ENCODE measurements at regions not wholly inside any gene's neighbourhood (a gene's known extent, or its start where the extent isn't known, plus 50 kb on each side); places are given as distances from the start of the nearest gene placed in this dataset.

DNA sequence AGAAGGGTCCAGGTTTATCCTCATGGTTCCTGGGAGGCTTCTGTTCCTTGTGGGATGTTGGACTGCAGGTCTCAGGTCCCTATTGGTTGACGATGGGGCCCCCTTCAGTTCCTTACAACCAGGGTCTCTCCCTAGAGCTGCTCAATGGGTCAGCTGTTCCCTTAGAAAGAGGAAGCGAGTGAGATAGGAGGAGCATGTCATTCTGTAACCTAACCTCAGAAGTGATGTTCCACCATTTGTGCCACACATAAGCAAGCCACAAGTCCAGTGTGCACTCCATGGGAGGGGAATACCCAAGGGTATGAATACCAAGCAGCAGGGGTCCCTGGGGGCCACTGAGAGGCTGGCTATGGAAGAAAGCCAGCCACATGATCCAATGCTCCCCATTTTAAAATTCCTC, 192.7 kb downstream of the GATA3 start:
- Histone ChIP-seq H4K20me1 (ENCODE audit: insufficient read depth) (no peaks in the 10 kb centered on the region), H3K27ac (ENCODE audit: low read depth, low read length) (no peak overlapping the region), H3K9me2 (ENCODE audit: insufficient read depth) (no peaks in the 10 kb centered on the region), H3K27me3 (ENCODE audit: insufficient read depth, low read length) (no peaks in the 10 kb centered on the region; the same call in 1 of the 2 replicates), H3K4me2 (ENCODE audit: low read length) (no peak overlapping the region), H3K4me1 (ENCODE audit: control insufficient read depth in 1 of 2, insufficient read depth in 2 of 2, low read length in 2 of 2) (no peaks in the 10 kb centered on the region), H3K9me3 (ENCODE audit: control insufficient read depth in 1 of 2, insufficient read depth in 1 of 2, low read depth in 1 of 2, low read length in 2 of 2) (no peaks in the 10 kb centered on the region), H3K36me3 (ENCODE audit: control insufficient read depth in 1 of 2, insufficient read depth in 2 of 2, low read length in 2 of 2) (no peaks in the 10 kb centered on the region), H2AFZ (ENCODE audit: low read depth, low read length, poor library complexity, severe bottlenecking) (no peak overlapping the region), H3K79me2 (ENCODE audit: insufficient read depth, low read length) (no peaks in the 10 kb centered on the region), H3K9ac (ENCODE audit: low read length) (no peak overlapping the region), H3K4me3 (replicated peaks in 1 of 2; ENCODE audit: low read depth in 1 of 2, low read length in 2 of 2) (no peak overlapping the region)
- RAD21 ChIA-PET (ENCODE audit: low non-redundant PET in 1 of 2, low total read pairs in 2 of 2, uncharacterized antibody in 2 of 2, unreplicated experiment in 2 of 2) = no interaction called here
- POLR2A ChIA-PET = no interaction called here
- TF ChIP-seq, protein P1, sequence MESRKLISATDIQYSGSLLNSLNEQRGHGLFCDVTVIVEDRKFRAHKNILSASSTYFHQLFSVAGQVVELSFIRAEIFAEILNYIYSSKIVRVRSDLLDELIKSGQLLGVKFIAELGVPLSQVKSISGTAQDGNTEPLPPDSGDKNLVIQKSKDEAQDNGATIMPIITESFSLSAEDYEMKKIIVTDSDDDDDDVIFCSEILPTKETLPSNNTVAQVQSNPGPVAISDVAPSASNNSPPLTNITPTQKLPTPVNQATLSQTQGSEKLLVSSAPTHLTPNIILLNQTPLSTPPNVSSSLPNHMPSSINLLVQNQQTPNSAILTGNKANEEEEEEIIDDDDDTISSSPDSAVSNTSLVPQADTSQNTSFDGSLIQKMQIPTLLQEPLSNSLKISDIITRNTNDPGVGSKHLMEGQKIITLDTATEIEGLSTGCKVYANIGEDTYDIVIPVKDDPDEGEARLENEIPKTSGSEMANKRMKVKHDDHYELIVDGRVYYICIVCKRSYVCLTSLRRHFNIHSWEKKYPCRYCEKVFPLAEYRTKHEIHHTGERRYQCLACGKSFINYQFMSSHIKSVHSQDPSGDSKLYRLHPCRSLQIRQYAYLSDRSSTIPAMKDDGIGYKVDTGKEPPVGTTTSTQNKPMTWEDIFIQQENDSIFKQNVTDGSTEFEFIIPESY (IDR thresholded peaks at IDR 0.05; ENCODE audit: extremely low read depth, insufficient replicate concordance, low read length) = no peak
- TF ChIP-seq SRF (IDR thresholded peaks at IDR 0.05; ENCODE audit: low read depth) (no peak), EZH2phosphoT487 (IDR thresholded peaks at IDR 0.05; ENCODE audit: borderline replicate concordance) (no peak), POLR2AphosphoS5 (IDR thresholded peaks at IDR 0.05; ENCODE audit: low read depth, low read length) (no peak), FOSL1 (IDR thresholded peaks at IDR 0.05; ENCODE audit: low read depth) (no peak), TCF7L2 (IDR thresholded peaks at IDR 0.05; ENCODE audit: borderline replicate concordance, extremely low read depth, insufficient read depth, insufficient read length) (no peak), YY1 (IDR thresholded peaks at IDR 0.05; ENCODE audit: extremely low read depth, insufficient replicate concordance, low read depth, low read length) (no peak)
- no TSS peak for BruUV-seq (replicated peaks)
- ATAC-seq (no peak), DNase-seq (ENCODE audit: low read depth, low spot score) (no peak)
- CTCF ChIA-PET = no interaction called here
- intact Hi-C loops (cut with micrococcal nuclease) = no loop called here

DNA sequence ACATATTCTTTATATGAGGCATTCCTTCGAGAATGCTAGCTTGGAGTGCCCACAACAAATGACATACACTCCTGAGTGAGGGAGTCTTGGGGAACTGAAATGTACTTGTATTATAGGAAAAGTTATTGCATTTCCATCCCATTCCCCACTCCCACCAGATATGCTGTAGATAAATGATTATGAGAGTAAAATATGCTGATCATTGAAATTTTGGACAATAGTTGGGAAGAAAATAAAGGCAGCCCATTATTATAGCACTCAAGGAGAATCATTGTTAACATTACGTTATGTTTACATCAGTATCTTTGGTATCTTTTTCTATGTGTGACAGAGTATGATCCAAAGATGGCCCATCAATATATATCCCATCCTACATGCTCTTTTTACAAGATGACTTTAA, 194.4 kb downstream of the GATA3 start:
- no peaks in the 10 kb centered on the region for H3K36me3 ChIP-seq (ENCODE audit: control insufficient read depth in 1 of 2, insufficient read depth in 2 of 2, low read length in 2 of 2)
- no peaks in the 10 kb centered on the region for H3K79me2 ChIP-seq (ENCODE audit: insufficient read depth, low read length)
- no peak overlapping the region for H2AFZ ChIP-seq (ENCODE audit: low read depth, low read length, poor library complexity, severe bottlenecking)
- ATAC-seq (no peak), DNase-seq (ENCODE audit: low read depth, low spot score) (no peak)
- H3K27me3 ChIP-seq (ENCODE audit: insufficient read depth, low read length) = no peaks in the 10 kb centered on the region; the same call in 1 of the 2 replicates
- ChIA-PET RAD21 (ENCODE audit: low non-redundant PET in 1 of 2, low total read pairs in 2 of 2, uncharacterized antibody in 2 of 2, unreplicated experiment in 2 of 2) (no interaction called here), POLR2A (no interaction called here), CTCF (no interaction called here)
- no peaks in the 10 kb centered on the region for H3K4me1 ChIP-seq (ENCODE audit: control insufficient read depth in 1 of 2, insufficient read depth in 2 of 2, low read length in 2 of 2)
- no peak overlapping the region for H3K27ac ChIP-seq (ENCODE audit: low read depth, low read length)
- no peak overlapping the region for H3K4me3 ChIP-seq (replicated peaks in 1 of 2; ENCODE audit: low read depth in 1 of 2, low read length in 2 of 2)
- no TSS peak for BruUV-seq (replicated peaks)
- H3K9me2 ChIP-seq (ENCODE audit: insufficient read depth) = no peaks in the 10 kb centered on the region
- H3K4me2 ChIP-seq (ENCODE audit: low read length) = no peak overlapping the region
- no peaks in the 10 kb centered on the region for H3K9me3 ChIP-seq (ENCODE audit: control insufficient read depth in 1 of 2, insufficient read depth in 1 of 2, low read depth in 1 of 2, low read length in 2 of 2)
- intact Hi-C loops (cut with micrococcal nuclease) = no loop called here
- H3K9ac ChIP-seq (ENCODE audit: low read length) = no peak overlapping the region
- H4K20me1 ChIP-seq (ENCODE audit: insufficient read depth) = no peaks in the 10 kb centered on the region
- TF ChIP-seq EZH2phosphoT487 (IDR thresholded peaks at IDR 0.05; ENCODE audit: borderline replicate concordance) = no peak
- TF ChIP-seq ZFX (IDR thresholded peaks at IDR 0.05) = no peak
- TF ChIP-seq, protein P2, sequence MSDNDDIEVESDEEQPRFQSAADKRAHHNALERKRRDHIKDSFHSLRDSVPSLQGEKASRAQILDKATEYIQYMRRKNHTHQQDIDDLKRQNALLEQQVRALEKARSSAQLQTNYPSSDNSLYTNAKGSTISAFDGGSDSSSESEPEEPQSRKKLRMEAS (IDR thresholded peaks at IDR 0.05) = no peak
- TF ChIP-seq POLR2AphosphoS5 (IDR thresholded peaks at IDR 0.05; ENCODE audit: low read depth, low read length) = no peak
- no peak for TF ChIP-seq TCF7L2 (IDR thresholded peaks at IDR 0.05; ENCODE audit: borderline replicate concordance, extremely low read depth, insufficient read depth, insufficient read length)
- TF ChIP-seq SIN3A (IDR thresholded peaks at IDR 0.05; ENCODE audit: low read depth) = no peak
- TF ChIP-seq, protein P3, sequence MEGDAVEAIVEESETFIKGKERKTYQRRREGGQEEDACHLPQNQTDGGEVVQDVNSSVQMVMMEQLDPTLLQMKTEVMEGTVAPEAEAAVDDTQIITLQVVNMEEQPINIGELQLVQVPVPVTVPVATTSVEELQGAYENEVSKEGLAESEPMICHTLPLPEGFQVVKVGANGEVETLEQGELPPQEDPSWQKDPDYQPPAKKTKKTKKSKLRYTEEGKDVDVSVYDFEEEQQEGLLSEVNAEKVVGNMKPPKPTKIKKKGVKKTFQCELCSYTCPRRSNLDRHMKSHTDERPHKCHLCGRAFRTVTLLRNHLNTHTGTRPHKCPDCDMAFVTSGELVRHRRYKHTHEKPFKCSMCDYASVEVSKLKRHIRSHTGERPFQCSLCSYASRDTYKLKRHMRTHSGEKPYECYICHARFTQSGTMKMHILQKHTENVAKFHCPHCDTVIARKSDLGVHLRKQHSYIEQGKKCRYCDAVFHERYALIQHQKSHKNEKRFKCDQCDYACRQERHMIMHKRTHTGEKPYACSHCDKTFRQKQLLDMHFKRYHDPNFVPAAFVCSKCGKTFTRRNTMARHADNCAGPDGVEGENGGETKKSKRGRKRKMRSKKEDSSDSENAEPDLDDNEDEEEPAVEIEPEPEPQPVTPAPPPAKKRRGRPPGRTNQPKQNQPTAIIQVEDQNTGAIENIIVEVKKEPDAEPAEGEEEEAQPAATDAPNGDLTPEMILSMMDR (IDR thresholded peaks at IDR 0.05 in 2 of 3, conservative IDR thresholded peaks at IDR 0.05 in 1 of 3; ENCODE audit: borderline replicate concordance in 1 of 3, insufficient read depth in 1 of 3, low read depth in 2 of 3, low read length in 2 of 3) = no peak
- TF ChIP-seq SP1 (IDR thresholded peaks at IDR 0.05; ENCODE audit: low read depth) = no peak
- no peak for TF ChIP-seq FOSL1 (IDR thresholded peaks at IDR 0.05; ENCODE audit: low read depth)
- TF ChIP-seq JUND (IDR thresholded peaks at IDR 0.05) = no peak

Data from HCT116 (cell line).